ENCODE measurements at regions not wholly inside any gene's neighbourhood (a gene's known extent, or its start where the extent isn't known, plus 50 kb on each side); places are given as distances from the start of the nearest gene placed in this dataset.

DNA sequence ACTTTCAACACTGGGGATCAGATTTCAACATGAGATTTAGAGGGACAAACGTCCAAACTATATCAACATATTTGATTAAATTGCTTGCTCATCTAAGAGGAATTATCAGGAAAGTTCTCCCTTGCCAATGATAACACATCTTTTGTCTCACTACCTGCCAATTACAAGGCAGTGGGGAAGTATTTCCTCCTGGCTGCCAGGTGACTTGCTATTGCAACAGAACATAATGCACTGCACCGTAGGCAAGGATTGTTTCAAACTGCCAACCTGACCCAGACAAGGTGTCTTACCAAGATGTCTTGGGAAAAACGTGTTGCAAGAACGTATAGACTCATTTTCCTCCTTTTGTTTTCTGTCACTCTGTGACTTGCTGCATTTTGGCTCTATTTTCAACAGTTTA, 711.6 kb downstream of the METTL15 start:
- no peaks in the 10 kb centered on the region for H3K4me1 Mint-ChIP-seq (ENCODE audit: low read depth)
- H3K4me1 ChIP-seq (ENCODE audit: insufficient read depth, low read length), result no peaks in the 10 kb centered on the region
- H3K9me3 Mint-ChIP-seq, result peaks cover 18% of the 10 kb centered on the region
- no peaks in the 10 kb centered on the region for H3K36me3 Mint-ChIP-seq (ENCODE audit: low read depth)
- no peak overlapping the region for H3K27ac ChIP-seq (ENCODE audit: low read depth in 1 of 2, low read length in 2 of 2)
- no peaks in the 10 kb centered on the region for H3K36me3 ChIP-seq (ENCODE audit: insufficient read depth, low read length)
- no peak overlapping the region for H3K27ac Mint-ChIP-seq
- ChIA-PET POLR2A (no interaction called here), CTCF (no interaction called here)
- H3K9me3 ChIP-seq (ENCODE audit: control insufficient read depth in 1 of 2, insufficient read depth in 1 of 2, low read length in 2 of 2), result no peaks in the 10 kb centered on the region
- no peak for ATAC-seq (ENCODE audit: poor library complexity)
- no peaks in the 10 kb centered on the region for H3K27me3 Mint-ChIP-seq
- H3K27me3 ChIP-seq (ENCODE audit: control insufficient read depth in 1 of 2, insufficient read depth in 2 of 2, low read length in 2 of 2), result no peaks in the 10 kb centered on the region
- no peak for DNase-seq
- no peak overlapping the region for H3K4me3 ChIP-seq (ENCODE audit: low read length)
- TF ChIP-seq CTCF (IDR thresholded peaks at IDR 0.05), result no peak
- H3K4me3 Mint-ChIP-seq, result no peak overlapping the region
- intact Hi-C loops (cut with DNase I, micrococcal nuclease), result no loop called here

DNA sequence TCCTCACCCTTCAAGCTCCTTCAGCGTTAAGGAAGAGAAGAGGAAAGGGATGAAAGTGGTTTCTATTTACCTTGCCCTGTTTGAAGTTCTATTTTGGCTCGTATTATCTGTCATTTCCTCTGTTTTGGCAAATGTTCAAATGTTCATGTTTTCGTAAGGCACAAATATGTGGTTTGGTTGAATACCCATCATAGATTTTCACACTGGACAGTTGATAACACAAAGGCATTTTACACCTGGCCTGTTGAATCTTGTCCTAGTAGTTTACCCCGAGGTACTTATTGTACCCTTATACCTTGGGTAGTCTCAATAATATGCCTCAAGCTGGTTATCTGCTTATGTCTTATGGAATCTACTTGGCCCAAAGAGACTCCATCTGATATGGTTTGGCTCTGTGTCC, 706.9 kb downstream of the METTL15 start:
- intact Hi-C loops (cut with DNase I, micrococcal nuclease), result no loop called here
- no peak overlapping the region for H3K27ac ChIP-seq (ENCODE audit: low read depth in 1 of 2, low read length in 2 of 2)
- Mint-ChIP-seq H3K9me3 (peaks cover 14% of the 10 kb centered on the region), H3K4me3 (no peak overlapping the region), H3K36me3 (ENCODE audit: low read depth) (no peaks in the 10 kb centered on the region), H3K4me1 (ENCODE audit: low read depth) (no peaks in the 10 kb centered on the region), H3K27me3 (no peaks in the 10 kb centered on the region), H3K27ac (no peak overlapping the region)
- DNase-seq (no peak), ATAC-seq (ENCODE audit: poor library complexity) (no peak)
- no peaks in the 10 kb centered on the region for H3K4me1 ChIP-seq (ENCODE audit: insufficient read depth, low read length)
- CTCF ChIA-PET, result no interaction called here
- H3K36me3 ChIP-seq (ENCODE audit: insufficient read depth, low read length), result no peaks in the 10 kb centered on the region
- no peak for TF ChIP-seq CTCF (IDR thresholded peaks at IDR 0.05)
- no peaks in the 10 kb centered on the region for H3K27me3 ChIP-seq (ENCODE audit: control insufficient read depth in 1 of 2, insufficient read depth in 2 of 2, low read length in 2 of 2)
- no peaks in the 10 kb centered on the region for H3K9me3 ChIP-seq (ENCODE audit: control insufficient read depth in 1 of 2, insufficient read depth in 1 of 2, low read length in 2 of 2)
- POLR2A ChIA-PET, result no interaction called here
- no peak overlapping the region for H3K4me3 ChIP-seq (ENCODE audit: low read length)

GRCh38 chr11:28808771-28809170, 700.6 kb downstream of the METTL15 start:
- no peak for TF ChIP-seq CTCF (IDR thresholded peaks at IDR 0.05)
- Histone ChIP-seq H3K27me3 (ENCODE audit: control insufficient read depth in 1 of 2, insufficient read depth in 2 of 2, low read length in 2 of 2) (no peaks in the 10 kb centered on the region), H3K27ac (ENCODE audit: low read depth in 1 of 2, low read length in 2 of 2) (no peak overlapping the region), H3K36me3 (ENCODE audit: insufficient read depth, low read length) (no peaks in the 10 kb centered on the region), H3K4me3 (ENCODE audit: low read length) (no peak overlapping the region), H3K4me1 (ENCODE audit: insufficient read depth, low read length) (no peaks in the 10 kb centered on the region), H3K9me3 (ENCODE audit: control insufficient read depth in 1 of 2, insufficient read depth in 1 of 2, low read length in 2 of 2) (no peaks in the 10 kb centered on the region)
- ChIA-PET CTCF (no interaction called here), POLR2A (no interaction called here)
- intact Hi-C loops (cut with DNase I, micrococcal nuclease), result no loop called here
- no peak overlapping the region for H3K27ac Mint-ChIP-seq
- H3K4me1 Mint-ChIP-seq (ENCODE audit: low read depth), result no peaks in the 10 kb centered on the region
- ATAC-seq (ENCODE audit: poor library complexity) (no peak), DNase-seq (no peak)
- H3K36me3 Mint-ChIP-seq (ENCODE audit: low read depth), result no peaks in the 10 kb centered on the region
- H3K27me3 Mint-ChIP-seq, result no peaks in the 10 kb centered on the region
- H3K9me3 Mint-ChIP-seq, result peaks cover 2% of the 10 kb centered on the region
- H3K4me3 Mint-ChIP-seq, result no peak overlapping the region

Data from CD4-positive, alpha-beta T cell (primary cell).